GM12873 (cell line): ENCODE measurements at regions not wholly inside any gene's neighbourhood (a gene's known extent, or its start where the extent isn't known, plus 50 kb on each side); places are given as distances from the start of the nearest gene placed in this dataset.

Source experiments
- CTCF ChIP-seq: IDR thresholded peaks from 2 replicates; pipeline ENCODE4 v1.5.1; 2012; ENCODE audit warnings: low read depth, mild to moderate bottlenecking, moderate library complexity, low read length, control low read depth; ENCODE audit not compliant: insufficient read depth; ENCODE audit errors: missing control alignments

- no peak for TF ChIP-seq CTCF
These were observed 353.7 kb upstream of the NBEA start for GRCh38 chr13:34588362-34588761.

DNA sequence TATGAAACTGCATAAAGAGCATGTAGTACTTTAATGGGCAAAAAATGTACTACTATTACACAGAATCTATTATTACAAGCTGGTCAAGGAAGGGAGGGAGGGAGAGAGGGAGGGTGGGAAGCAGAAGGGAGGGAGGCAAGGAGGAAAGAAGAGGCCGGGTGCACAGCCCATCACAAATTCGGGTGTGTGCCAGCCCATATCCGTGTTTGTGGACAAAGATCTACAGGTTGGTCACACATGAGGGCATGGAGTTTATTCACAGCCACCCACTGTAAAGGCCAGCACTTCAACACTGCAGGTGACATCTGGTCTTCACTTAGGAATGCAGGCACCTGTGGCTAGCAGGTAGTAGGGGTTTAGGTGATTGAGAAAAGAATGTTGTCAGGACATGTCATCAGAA, 352.5 kb upstream of the NBEA start:
- TF ChIP-seq CTCF: no peak

GRCh38 chr13:34591129-34591528, 350.9 kb upstream of the NBEA start:
- no peak for TF ChIP-seq CTCF

DNA sequence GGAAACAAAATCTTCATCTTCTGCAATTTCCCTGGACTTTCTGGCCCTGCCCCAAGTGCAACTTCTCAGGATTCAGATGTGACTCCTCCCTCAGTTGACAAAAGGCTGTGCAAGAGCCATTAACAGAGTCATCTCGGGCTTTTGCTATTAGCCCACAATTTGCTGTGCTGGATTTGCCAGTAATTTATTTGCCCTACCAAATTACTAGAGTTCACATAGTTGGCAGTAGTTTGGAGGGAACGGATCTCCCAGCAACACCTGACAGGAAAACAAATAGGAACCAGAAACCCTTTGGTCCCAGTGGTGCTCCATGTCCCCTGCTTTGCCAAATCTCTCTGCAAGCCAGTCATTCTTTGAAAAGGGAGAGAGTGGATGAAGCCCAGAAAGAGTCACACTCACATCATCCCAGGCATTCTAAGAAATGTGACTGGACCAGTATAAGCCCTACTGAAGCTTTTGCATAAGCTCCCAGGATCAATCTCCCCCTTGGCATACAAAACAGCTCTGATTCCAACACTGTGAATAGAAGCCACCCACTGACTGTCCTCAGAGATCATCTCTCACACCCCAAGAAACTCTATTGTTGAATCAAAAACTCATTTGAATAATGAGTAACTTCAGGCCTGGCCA, 350.1 kb upstream of the NBEA start:
- no peak for TF ChIP-seq CTCF

DNA sequence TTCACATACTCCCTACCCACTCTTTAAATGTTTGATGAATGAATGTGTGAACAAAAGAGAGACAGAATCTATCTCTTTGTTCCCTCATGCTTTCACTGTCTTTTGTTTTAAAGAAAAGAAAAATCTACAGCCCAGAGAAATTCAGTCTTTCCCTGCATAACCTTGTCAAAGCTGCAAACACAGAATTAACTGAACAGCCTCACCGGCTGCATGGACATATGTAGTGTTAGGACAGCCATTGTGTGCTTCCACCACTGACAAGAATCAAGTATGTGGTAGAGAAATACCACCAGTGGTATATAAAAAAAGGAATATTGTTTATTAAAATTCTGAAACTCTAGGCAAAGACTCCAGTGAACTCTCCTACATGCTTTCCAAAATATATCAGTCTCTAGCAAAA, 348.4 kb upstream of the NBEA start:
- TF ChIP-seq CTCF: no peak

GRCh38 chr13:34594507-34594906, 347.6 kb upstream of the NBEA start:
- no peak for TF ChIP-seq CTCF

- no peak for TF ChIP-seq CTCF
These were observed 333.7 kb upstream of the NBEA start for GRCh38 chr13:34608331-34608730.
